Mesenchymal stem cell (in vitro differentiated cells and primary cell): ENCODE measurements at regions not wholly inside any gene's neighbourhood (a gene's known extent, or its start where the extent isn't known, plus 50 kb on each side); places are given as distances from the start of the nearest gene placed in this dataset.
"Not testable (repeated sequence)": the region's sequence is repeated elsewhere in the genome, so short reads cannot be mapped to it uniquely, and the experiment has no call there.

ENCODE experiments used
- DNase-seq: peaks from one replicate; pipeline ENCODE4 v3.0.0-alpha.2; 2013
- H2AFZ ChIP-seq: one replicate; pipeline ENCODE4 v1.6.1; 2013; ENCODE audit warnings: low read depth, mild to moderate bottlenecking, control low read depth, inconsistent platforms, low read length, moderate library complexity
- H2AK5ac ChIP-seq: 2 replicates; pipeline ENCODE4 v1.6.1; 2013; ENCODE audit warnings: low read length, moderate library complexity, mild to moderate bottlenecking, inconsistent platforms; ENCODE audit not compliant: severe bottlenecking
- H2BK120ac ChIP-seq: one replicate; pipeline ENCODE4 v1.6.1; 2013; ENCODE audit warnings: low read depth, mild to moderate bottlenecking, inconsistent platforms, low read length, moderate library complexity
- H2BK12ac ChIP-seq, 2 experiments: one replicate each; pipeline ENCODE4 v1.6.1; 2013; ENCODE audit warnings: inconsistent platforms in 2 of 2, low read length in 2 of 2, mild to moderate bottlenecking in 2 of 2, moderate library complexity in 2 of 2, control low read depth in 1 of 2
- H2BK15ac ChIP-seq: one replicate; pipeline ENCODE4 v1.6.1; 2013; ENCODE audit warnings: mild to moderate bottlenecking, low read depth, inconsistent platforms; ENCODE audit not compliant: poor library complexity, severe bottlenecking
- H2BK5ac ChIP-seq: 2 replicates; pipeline ENCODE4 v1.6.1; 2013; ENCODE audit warnings: low read depth, mild to moderate bottlenecking, low read length, control low read depth, inconsistent platforms; ENCODE audit not compliant: poor library complexity, severe bottlenecking
- H3K14ac ChIP-seq, 2 experiments: one replicate each; pipeline ENCODE4 v1.6.1; 2013; ENCODE audit warnings: inconsistent platforms in 2 of 2, low read length in 2 of 2, control low read depth in 1 of 2, mild to moderate bottlenecking in 1 of 2, moderate library complexity in 1 of 2
- H3K18ac ChIP-seq, 2 experiments: one replicate each; pipeline ENCODE4 v1.6.1; 2013; ENCODE audit warnings: inconsistent platforms in 2 of 2, low read length in 2 of 2, control low read depth in 1 of 2, low read depth in 1 of 2, mild to moderate bottlenecking in 1 of 2
- H3K23ac ChIP-seq, 2 experiments: one replicate each; pipeline ENCODE4 v1.6.1; 2013; ENCODE audit warnings: inconsistent platforms in 2 of 2, low read length in 2 of 2, mild to moderate bottlenecking in 2 of 2, moderate library complexity in 2 of 2, control low read depth in 1 of 2
- H3K27ac ChIP-seq: 2 replicates; pipeline ENCODE4 v1.5.1; 2013; ENCODE audit warnings: mild to moderate bottlenecking, moderate library complexity, low read length, control low read depth, inconsistent platforms; ENCODE audit not compliant: poor library complexity, severe bottlenecking
- H3K27me3 ChIP-seq, 2 experiments: 2 replicates each; pipeline versions ENCODE4 v1.6.1 to v1.7.0; 2013; ENCODE audit warnings: low read length in 2 of 2, mild to moderate bottlenecking in 2 of 2, moderate library complexity in 2 of 2, control low read depth in 1 of 2, inconsistent platforms in 1 of 2; ENCODE audit not compliant: control insufficient read depth in 1 of 2, insufficient read depth in 1 of 2
- H3K36me3 ChIP-seq, 2 experiments: 2 replicates each; pipeline versions ENCODE4 v1.6.1 to v1.7.0; 2013; ENCODE audit warnings: low read length in 2 of 2, control low read depth in 1 of 2, inconsistent platforms in 1 of 2, low read depth in 1 of 2, mild to moderate bottlenecking in 1 of 2; ENCODE audit not compliant: insufficient read depth in 2 of 2, control insufficient read depth in 1 of 2
- H3K4ac ChIP-seq, 2 experiments: one replicate each; pipeline ENCODE4 v1.6.1; 2013; ENCODE audit warnings: inconsistent platforms in 2 of 2, low read length in 2 of 2, mild to moderate bottlenecking in 2 of 2, moderate library complexity in 2 of 2, control low read depth in 1 of 2, low read depth in 1 of 2
- H3K4me1 ChIP-seq: 2 replicates; pipeline ENCODE4 v1.6.1; 2013; ENCODE audit warnings: low read depth, low read length, control low read depth; ENCODE audit not compliant: control insufficient read depth, insufficient read depth
- H3K4me2 ChIP-seq: 2 replicates; pipeline ENCODE4 v1.6.1; 2013; ENCODE audit warnings: low read length, mild to moderate bottlenecking, inconsistent platforms; ENCODE audit not compliant: poor library complexity, severe bottlenecking
- H3K4me3 ChIP-seq, 2 experiments: 2 replicates each; pipeline versions ENCODE4 v1.5.1 to v1.7.0; 2013; ENCODE audit warnings: low read length in 2 of 2, mild to moderate bottlenecking in 2 of 2, control low read depth in 1 of 2, low read depth in 1 of 2; ENCODE audit not compliant: insufficient read depth in 1 of 2
- H3K79me1 ChIP-seq: replicated peaks from 2 replicates; pipeline ENCODE4 v1.6.1; 2013; ENCODE audit warnings: mild to moderate bottlenecking, control low read depth, low read length, inconsistent platforms; ENCODE audit not compliant: poor library complexity, severe bottlenecking
- H3K9ac ChIP-seq: 2 replicates; pipeline ENCODE4 v1.7.0; 2013; ENCODE audit warnings: mild to moderate bottlenecking, low read length, moderate library complexity
- H3K9me3 ChIP-seq: 2 replicates; pipeline ENCODE4 v1.7.0; 2013; ENCODE audit warnings: mild to moderate bottlenecking, low read length; ENCODE audit not compliant: control insufficient read depth
- H4K8ac ChIP-seq: one replicate; pipeline ENCODE4 v1.6.1; 2013; ENCODE audit warnings: inconsistent platforms, mild to moderate bottlenecking, low read length, moderate library complexity
- H4K91ac ChIP-seq: one replicate; pipeline ENCODE4 v1.6.1; 2013; ENCODE audit warnings: mild to moderate bottlenecking, low read length, inconsistent platforms
- WGBS: methylation state at CpG from one replicate; pipeline ENCODE4 v1.1.7; 2013; ENCODE audit warnings: mixed read lengths; 5-methylcytosine and 5-hydroxymethylcytosine counted together

GRCh38 chr14:56358851-56359614 is 220.6 kb upstream of the TMEM260 start:
- H3K9ac ChIP-seq, result no peak overlapping the region
- no peaks in the 10 kb centered on the region for H3K79me1 ChIP-seq
- H3K4me2 ChIP-seq, result no peak overlapping the region
- H3K36me3 ChIP-seq, result no peaks in the 10 kb centered on the region
- no peaks in the 10 kb centered on the region for H3K27me3 ChIP-seq
- no peak overlapping the region for H2BK15ac ChIP-seq
- H4K8ac ChIP-seq, result no peak overlapping the region
- H3K9me3 ChIP-seq, result no peaks in the 10 kb centered on the region
- no peak overlapping the region for H2AFZ ChIP-seq
- WGBS, result 90% methylated on average over 3 of the region's 7 CpGs
- no peak overlapping the region for H2BK120ac ChIP-seq
- H2BK5ac ChIP-seq, result no peak overlapping the region
- no peaks in the 10 kb centered on the region for H3K4me1 ChIP-seq
- no peak overlapping the region for H3K14ac ChIP-seq
- H2AK5ac ChIP-seq, result no peak overlapping the region
- H3K23ac ChIP-seq, result no peak overlapping the region
- H2BK12ac ChIP-seq, result no peak overlapping the region
- no peak overlapping the region for H3K18ac ChIP-seq
- H3K4ac ChIP-seq, result no peak overlapping the region
- no peak for DNase-seq
- H3K27ac ChIP-seq, result no peak overlapping the region
- H3K4me3 ChIP-seq, result no peak overlapping the region
- H4K91ac ChIP-seq, result no peak overlapping the region

- H3K79me1 ChIP-seq, H3K9ac ChIP-seq, H2BK120ac ChIP-seq, H4K8ac ChIP-seq, H3K36me3 ChIP-seq, H3K14ac ChIP-seq, H4K91ac ChIP-seq, H3K27me3 ChIP-seq, H3K4me2 ChIP-seq, H2BK15ac ChIP-seq, DNase-seq, H3K4me1 ChIP-seq, H3K18ac ChIP-seq, H3K4ac ChIP-seq, H2BK12ac ChIP-seq, H3K23ac ChIP-seq, H3K9me3 ChIP-seq, H2BK5ac ChIP-seq, H3K4me3 ChIP-seq, H2AFZ ChIP-seq, H3K27ac ChIP-seq, H2AK5ac ChIP-seq: not testable (repeated sequence)
- WGBS, result 100% methylated on average over 1 of the region's 1 CpG
Measured at GRCh38 chr14:56365663-56366062, 213.9 kb upstream of the TMEM260 start.

- no peaks in the 10 kb centered on the region for H3K36me3 ChIP-seq
- 92% methylated on average over 2 of the region's 2 CpGs for WGBS
- H3K9me3 ChIP-seq, result peaks cover 15% of the 10 kb centered on the region
- no peak overlapping the region for H2BK12ac ChIP-seq
- H3K27me3 ChIP-seq, result no peaks in the 10 kb centered on the region
- H4K8ac ChIP-seq, result no peak overlapping the region
- H2AK5ac ChIP-seq, result no peak overlapping the region
- no peak overlapping the region for H3K4me3 ChIP-seq
- no peak overlapping the region for H4K91ac ChIP-seq
- H3K4ac ChIP-seq, result no peak overlapping the region
- no peak overlapping the region for H3K4me2 ChIP-seq
- no peak overlapping the region for H3K18ac ChIP-seq
- no peak for DNase-seq
- H3K79me1 ChIP-seq, result no peaks in the 10 kb centered on the region
- H2BK120ac ChIP-seq, result no peak overlapping the region
- H3K27ac ChIP-seq, result no peak overlapping the region
- no peak overlapping the region for H2BK5ac ChIP-seq
- no peak overlapping the region for H3K9ac ChIP-seq
- no peak overlapping the region for H2AFZ ChIP-seq
- H3K4me1 ChIP-seq, result no peaks in the 10 kb centered on the region
- H2BK15ac ChIP-seq, result no peak overlapping the region
- no peak overlapping the region for H3K23ac ChIP-seq
- no peak overlapping the region for H3K14ac ChIP-seq
Measured at GRCh38 chr14:56367416-56367815, 212.2 kb upstream of the TMEM260 start.

- no peaks in the 10 kb centered on the region for H3K79me1 ChIP-seq
- H3K14ac ChIP-seq, result no peak overlapping the region
- H3K27me3 ChIP-seq, result no peaks in the 10 kb centered on the region
- H2BK5ac ChIP-seq, result no peak overlapping the region
- no peaks in the 10 kb centered on the region for H3K4me1 ChIP-seq
- H2BK15ac ChIP-seq, result no peak overlapping the region
- no peak overlapping the region for H2BK120ac ChIP-seq
- H3K23ac ChIP-seq, result no peak overlapping the region
- WGBS, result 91% methylated on average over 3 of the region's 3 CpGs
- no peak overlapping the region for H4K8ac ChIP-seq
- H3K4ac ChIP-seq, result no peak overlapping the region
- no peak overlapping the region for H3K18ac ChIP-seq
- DNase-seq, result no peak
- H2AFZ ChIP-seq, result no peak overlapping the region
- H3K4me2 ChIP-seq, result no peak overlapping the region
- H3K9me3 ChIP-seq, result peaks cover 26% of the 10 kb centered on the region
- no peak overlapping the region for H2AK5ac ChIP-seq
- no peak overlapping the region for H3K27ac ChIP-seq
- H4K91ac ChIP-seq, result no peak overlapping the region
- no peak overlapping the region for H3K9ac ChIP-seq
- H3K4me3 ChIP-seq, result no peak overlapping the region
- no peaks in the 10 kb centered on the region for H3K36me3 ChIP-seq
- H2BK12ac ChIP-seq, result no peak overlapping the region
Measured at GRCh38 chr14:56371737-56372136, 207.9 kb upstream of the TMEM260 start.
